GM15510 (cell line): ENCODE measurements at regions not wholly inside any gene's neighbourhood (a gene's known extent, or its start where the extent isn't known, plus 50 kb on each side); places are given as distances from the start of the nearest gene placed in this dataset.

Experiments used
- POLR2A ChIP-seq: IDR thresholded peaks from 3 replicates; pipeline ENCODE4 v1.6.1; 2011; ENCODE audit warnings: borderline replicate concordance; ENCODE audit not compliant: insufficient read length; ENCODE audit errors: extremely low read depth

GRCh38 chr7:67923286-67923685 lies 926.7 kb downstream of the TYW1 start:
- TF ChIP-seq POLR2A: no peak

- TF ChIP-seq POLR2A: no peak
Observed at GRCh38 chr7:67928141-67928540, 931.5 kb downstream of the TYW1 start.

GRCh38 chr7:67940400-67940799 lies 943.8 kb downstream of the TYW1 start:
- no peak for TF ChIP-seq POLR2A

GRCh38 chr7:67947191-67947590 lies 950.6 kb downstream of the TYW1 start:
- TF ChIP-seq POLR2A: no peak

GRCh38 chr7:67947646-67948045 lies 951.0 kb downstream of the TYW1 start:
- TF ChIP-seq POLR2A: no peak

GRCh38 chr7:67950321-67951083 lies 953.9 kb downstream of the TYW1 start:
- no peak for TF ChIP-seq POLR2A

- TF ChIP-seq POLR2A: no peak
Observed at GRCh38 chr7:67955061-67955460, 958.4 kb downstream of the TYW1 start.

- TF ChIP-seq POLR2A: no peak
Observed at GRCh38 chr7:67962863-67963262, 966.2 kb downstream of the TYW1 start.

- no peak for TF ChIP-seq POLR2A
Observed at GRCh38 chr7:67976490-67976889, 979.9 kb downstream of the TYW1 start.

- TF ChIP-seq POLR2A: no peak
Observed at GRCh38 chr7:67983486-67983885, 986.9 kb downstream of the TYW1 start.

GRCh38 chr7:67984326-67984725 lies 987.7 kb downstream of the TYW1 start:
- no peak for TF ChIP-seq POLR2A

- no peak for TF ChIP-seq POLR2A
Observed at GRCh38 chr7:67989142-67989541, 992.5 kb downstream of the TYW1 start.

- TF ChIP-seq POLR2A: no peak
Observed at GRCh38 chr7:67990003-67990402, 993.4 kb downstream of the TYW1 start.

- no peak for TF ChIP-seq POLR2A
Observed at GRCh38 chr7:67990716-67991115, 994.1 kb downstream of the TYW1 start.

- TF ChIP-seq POLR2A: no peak
Observed at GRCh38 chr7:67992287-67992686, 995.7 kb downstream of the TYW1 start.

- TF ChIP-seq POLR2A: no peak
Observed at GRCh38 chr7:68005992-68006391, 1009.4 kb downstream of the TYW1 start.
